ENCODE measurements at regions not wholly inside any gene's neighbourhood (a gene's known extent, or its start where the extent isn't known, plus 50 kb on each side); places are given as distances from the start of the nearest gene placed in this dataset.

GRCh38 chr6:27053738-27054137 is 193.8 kb upstream of the PRSS16 start (continued):
- TF ChIP-seq IKZF1 (conservative IDR thresholded peaks at IDR 0.05) (peak; percentile 91), NR2C2 (IDR thresholded peaks at IDR 0.05; ENCODE audit: borderline replicate concordance, control insufficient read depth, insufficient read length, low read depth) (no peak), TCF7 (IDR thresholded peaks at IDR 0.05; ENCODE audit: borderline replicate concordance) (no peak), LARP7 (IDR thresholded peaks at IDR 0.05) (no peak), NR2C1 (IDR thresholded peaks at IDR 0.05) (no peak), RELB (IDR thresholded peaks at IDR 0.05; ENCODE audit: low read depth) (peak; percentile 79), NFIC (IDR thresholded peaks at IDR 0.05; ENCODE audit: low read depth, low read length) (peak; percentile 41; the same call in 1 of the 2 replicates), RAD51 (IDR thresholded peaks at IDR 0.05) (no peak), CBX5 (IDR thresholded peaks at IDR 0.05; ENCODE audit: low read depth) (no peak), RB1 (IDR thresholded peaks at IDR 0.05; ENCODE audit: borderline replicate concordance) (no peak), ZNF274 (IDR thresholded peaks at IDR 0.05; ENCODE audit: insufficient read depth, insufficient read length) (no peak), BMI1 (IDR thresholded peaks at IDR 0.05; ENCODE audit: borderline replicate concordance) (no peak), BCL11A (IDR thresholded peaks at IDR 0.05; ENCODE audit: low read depth, low read length) (0 out of 2 replicates have a peak, but pooled peaks have one; percentile 24), TARDBP (IDR thresholded peaks at IDR 0.05; ENCODE audit: borderline replicate concordance) (no peak), CREB1 (IDR thresholded peaks at IDR 0.05; ENCODE audit: low read depth) (no peak), CUX1 (IDR thresholded peaks at IDR 0.05; ENCODE audit: insufficient replicate concordance, low read depth, low read length) (no peak), ATF7 (IDR thresholded peaks at IDR 0.05; ENCODE audit: low read depth) (no peak), EZH2 (IDR thresholded peaks at IDR 0.05; ENCODE audit: borderline replicate concordance, control insufficient read depth, low read depth, low read length) (no peak), ASH2L (IDR thresholded peaks at IDR 0.05; ENCODE audit: borderline replicate concordance, low read depth) (no peak), RUNX3 (IDR thresholded peaks at IDR 0.05; ENCODE audit: low read length) (peak; percentile 69), SUPT20H (IDR thresholded peaks at IDR 0.05; ENCODE audit: borderline replicate concordance, control insufficient read depth, low read depth, low read length) (no peak), CHD1 (IDR thresholded peaks at IDR 0.05; ENCODE audit: low read depth, low read length) (no peak), ZBTB40 (IDR thresholded peaks at IDR 0.05; ENCODE audit: borderline replicate concordance) (no peak)
